ENCODE measurements at regions not wholly inside any gene's neighbourhood (a gene's known extent, or its start where the extent isn't known, plus 50 kb on each side); places are given as distances from the start of the nearest gene placed in this dataset.
A peak's percentile ranks its signal among the peaks of the same experiment; 100 is the strongest.
"Not testable (repeated sequence)": the region's sequence is repeated elsewhere in the genome, so short reads cannot be mapped to it uniquely, and the experiment has no call there.

GRCh38 chr20:40968816-40969562 lies 59.6 kb upstream of the TOP1 start:
- BruUV-seq (replicated peaks); H3K9ac ChIP-seq (ENCODE audit: low read length): not testable (repeated sequence)
- CTCF ChIA-PET: interaction anchor here (0.7 to 1.9 kb wide), 8 partner anchors 22 to 371 kb away, joined by 3 to 8 read pairs (median 4); partner anchors contain the start of gene LPIN3

More at GRCh38 chr20:40968816-40969562, 59.6 kb upstream of the TOP1 start:
- DNase-seq (ENCODE audit: low read depth, low spot score) (peak; percentile 44), ATAC-seq (peak; percentile 95)
- H3K27me3 ChIP-seq (ENCODE audit: insufficient read depth, low read length); H4K20me1 ChIP-seq (ENCODE audit: insufficient read depth); H3K9me2 ChIP-seq (ENCODE audit: insufficient read depth); H3K79me2 ChIP-seq (ENCODE audit: insufficient read depth, low read length); H3K27ac ChIP-seq (ENCODE audit: low read depth, low read length); H3K36me3 ChIP-seq (ENCODE audit: control insufficient read depth in 1 of 2, insufficient read depth in 2 of 2, low read length in 2 of 2); H3K9me3 ChIP-seq (ENCODE audit: control insufficient read depth in 1 of 2, insufficient read depth in 1 of 2, low read depth in 1 of 2, low read length in 2 of 2); POLR2A ChIA-PET; H3K4me1 ChIP-seq (ENCODE audit: control insufficient read depth in 1 of 2, insufficient read depth in 2 of 2, low read length in 2 of 2): not testable (repeated sequence)
- peak overlapping the region; percentile 52 for H2AFZ ChIP-seq (ENCODE audit: low read depth, low read length, poor library complexity, severe bottlenecking)
- RAD21 ChIA-PET (ENCODE audit: low non-redundant PET in 1 of 2, low total read pairs in 2 of 2, uncharacterized antibody in 2 of 2, unreplicated experiment in 2 of 2): interaction anchor here in 1 of 2 experiments (0.6 kb wide), 1 partner anchor 21 kb away, joined by 3 read pairs; no protein-coding TSS in a partner anchor
- peak overlapping the region in 1 of 2 experiments; percentile 17; a peak in 1 of 4 replicates for H3K4me3 ChIP-seq (replicated peaks in 1 of 2; ENCODE audit: low read depth in 1 of 2, low read length in 2 of 2)
- TF ChIP-seq TCF7L2 (IDR thresholded peaks at IDR 0.05; ENCODE audit: borderline replicate concordance, extremely low read depth, insufficient read depth, insufficient read length): peak; percentile 16
- peak; percentile 85 to 97 (median 96) for TF ChIP-seq CTCF (IDR thresholded peaks at IDR 0.05 in 2 of 3, conservative IDR thresholded peaks at IDR 0.05 in 1 of 3; ENCODE audit: borderline replicate concordance in 1 of 3, insufficient read depth in 1 of 3, low read depth in 2 of 3, low read length in 2 of 3)
- peak; percentile 96 for TF ChIP-seq RAD21 (IDR thresholded peaks at IDR 0.05; ENCODE audit: low read depth)
- intact Hi-C loops (cut with micrococcal nuclease): loop anchor here (1.0 to 5.0 kb wide), 4 partner anchors 108 to 371 kb away; partner anchors contain the start of gene LPIN3
- H3K4me2 ChIP-seq (ENCODE audit: low read length): peak overlapping the region; percentile 54
